Renal cortex interstitium (tissue), 11 donors: ENCODE measurements at regions not wholly inside any gene's neighbourhood (a gene's known extent, or its start where the extent isn't known, plus 50 kb on each side); places are given as distances from the start of the nearest gene placed in this dataset.
"Not testable (repeated sequence)": the region's sequence is repeated elsewhere in the genome, so short reads cannot be mapped to it uniquely, and the experiment has no call there.

Experiments used
- DNase-seq, 11 donors: peaks; one replicate each; pipeline ENCODE4 v3.0.0-alpha.2; 2013; ENCODE audit warnings: low read depth in 9 of 11, low spot score in 4 of 11; ENCODE audit errors: extremely low read depth in 1 of 11

- no peak for DNase-seq
Measured at GRCh38 chr18:66990909-66991308, 387.0 kb upstream of the CDH19 start.

- DNase-seq = no peak
Measured at GRCh38 chr18:66979009-66979408, 375.1 kb upstream of the CDH19 start.

- no peak for DNase-seq
Measured at GRCh38 chr18:66972681-66973080, 368.8 kb upstream of the CDH19 start.

GRCh38 chr18:66971960-66972359 is 368.1 kb upstream of the CDH19 start:
- no peak for DNase-seq

- no peak for DNase-seq
Measured at GRCh38 chr18:66966171-66966570, 362.3 kb upstream of the CDH19 start.

GRCh38 chr18:66958309-66958708 is 354.4 kb upstream of the CDH19 start:
- DNase-seq = no peak

- no peak for DNase-seq
Measured at GRCh38 chr18:66951750-66952149, 347.9 kb upstream of the CDH19 start.

- no peak for DNase-seq
Measured at GRCh38 chr18:66949419-66949818, 345.5 kb upstream of the CDH19 start.

GRCh38 chr18:66937546-66937945 is 333.7 kb upstream of the CDH19 start:
- no peak for DNase-seq

- DNase-seq = no peak
Measured at GRCh38 chr18:66931010-66931409, 327.1 kb upstream of the CDH19 start.

GRCh38 chr18:66916834-66917233 is 312.9 kb upstream of the CDH19 start:
- DNase-seq = no peak

- no peak for DNase-seq
Measured at GRCh38 chr18:66900837-66901236, 296.9 kb upstream of the CDH19 start.

GRCh38 chr18:66895631-66896030 is 291.7 kb upstream of the CDH19 start:
- no peak for DNase-seq

- no peak for DNase-seq
Measured at GRCh38 chr18:66894851-66895250, 291.0 kb upstream of the CDH19 start.

- not testable (repeated sequence) for DNase-seq
Measured at GRCh38 chr18:66892388-66892787, 288.5 kb upstream of the CDH19 start.

GRCh38 chr18:66874812-66875474 is 271.1 kb upstream of the CDH19 start:
- DNase-seq = no peak

GRCh38 chr18:66874375-66874774 is 270.5 kb upstream of the CDH19 start:
- no peak for DNase-seq

- peak in 1 of 11 donors; percentile 8 for DNase-seq
Measured at GRCh38 chr18:66873899-66874298, 270.0 kb upstream of the CDH19 start.

- DNase-seq = peak in 2 of 11 donors; percentile 1 to 2
Measured at GRCh38 chr18:66872277-66872676, 268.4 kb upstream of the CDH19 start.

- no peak for DNase-seq
Measured at GRCh38 chr18:66867653-66868052, 263.8 kb upstream of the CDH19 start.

GRCh38 chr18:66866427-66866940 is 262.6 kb upstream of the CDH19 start:
- DNase-seq = not testable (repeated sequence)
